HG03064 (cell line): ENCODE measurements at regions not wholly inside any gene's neighbourhood (a gene's known extent, or its start where the extent isn't known, plus 50 kb on each side); places are given as distances from the start of the nearest gene placed in this dataset.
"Not testable (repeated sequence)": the region's sequence is repeated elsewhere in the genome, so short reads cannot be mapped to it uniquely, and the experiment has no call there.

Source experiments
- ATAC-seq: cut with Tn5 transposase; IDR thresholded peaks from one replicate; pipeline ENCODE4 v1.9.1; 2021; ENCODE audit warnings: low read depth; ENCODE audit not compliant: unreplicated experiment

DNA sequence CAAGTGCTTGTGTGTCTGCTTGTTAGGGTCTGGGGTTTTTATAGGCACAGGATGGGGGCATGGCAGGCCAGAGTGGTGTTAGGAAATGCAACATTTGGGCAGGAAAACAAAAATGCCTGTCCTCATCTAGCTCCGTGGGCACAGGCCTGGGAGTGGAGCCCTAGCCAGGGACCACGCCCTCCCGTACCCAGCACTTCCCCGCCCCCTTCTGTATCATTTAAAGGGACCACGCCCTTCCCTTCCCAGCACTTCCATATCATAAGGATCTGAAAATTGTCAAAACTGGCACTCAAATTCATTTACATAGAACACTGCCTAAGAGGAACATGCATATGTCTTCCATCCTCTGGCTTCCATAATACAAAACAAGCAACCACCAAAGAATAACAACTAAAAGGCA, 185.8 kb downstream of the B3GLCT start:
- no peak for ATAC-seq

DNA sequence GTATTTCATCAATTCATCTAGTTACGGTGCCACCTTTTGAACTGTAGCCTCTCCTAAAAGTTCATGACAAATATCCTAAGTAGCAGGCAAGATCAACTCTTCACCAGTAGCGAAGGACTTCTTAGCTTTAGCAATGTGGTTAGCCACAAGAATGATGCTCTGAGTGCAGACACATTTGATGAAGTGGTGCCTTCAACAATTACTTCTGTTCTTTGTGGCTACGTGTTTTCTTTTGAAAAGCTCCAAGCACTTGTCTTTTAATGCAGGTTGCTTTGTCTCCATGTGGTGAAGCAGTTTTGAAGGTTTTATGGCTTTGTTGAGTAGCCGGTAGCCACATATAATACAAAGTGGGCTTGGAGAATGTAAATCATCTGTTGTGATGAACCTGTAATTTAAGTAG, 194.7 kb downstream of the B3GLCT start:
- ATAC-seq = no peak

DNA sequence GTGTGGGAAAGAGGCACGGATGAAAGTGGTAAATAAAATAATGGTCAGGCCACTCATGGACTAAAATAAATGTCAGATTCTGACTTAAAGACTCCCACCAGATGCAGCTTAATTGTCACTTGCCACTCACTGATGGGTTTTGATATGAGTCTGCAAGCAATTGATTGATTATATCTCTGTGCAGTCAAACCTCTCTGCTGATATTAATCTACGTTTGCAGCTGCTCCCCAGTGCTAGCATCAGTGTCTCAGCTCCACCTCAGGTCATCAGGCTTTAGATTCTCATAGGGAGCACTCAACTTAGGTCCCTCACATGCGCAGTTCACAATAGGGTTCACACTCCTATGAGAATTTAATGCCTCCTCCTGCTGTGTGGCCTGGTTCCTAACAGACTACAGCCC, 195.3 kb downstream of the B3GLCT start:
- no peak for ATAC-seq

GRCh38 chr13:31399690-31400089, 199.9 kb downstream of the B3GLCT start:
- ATAC-seq = no peak

DNA sequence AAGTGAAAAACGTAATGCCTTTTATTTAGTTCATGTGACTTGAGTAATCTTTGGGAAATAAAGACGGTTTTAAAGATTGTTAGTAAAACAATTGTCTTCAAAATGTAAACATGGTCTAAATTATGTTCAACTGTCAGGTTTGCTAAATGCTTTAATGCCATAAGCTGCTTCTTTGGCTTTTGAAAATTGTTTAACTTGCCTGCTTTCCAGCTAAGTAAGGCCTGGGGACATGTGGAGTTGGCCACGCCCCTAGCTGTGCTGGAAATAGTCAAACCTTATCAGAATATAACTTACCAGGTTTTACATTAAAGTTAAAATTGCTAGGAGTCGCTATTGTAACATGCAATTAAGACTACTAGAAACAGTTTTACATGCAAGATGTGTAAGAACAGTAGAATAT, 203.9 kb downstream of the B3GLCT start:
- not testable (repeated sequence) for ATAC-seq

DNA sequence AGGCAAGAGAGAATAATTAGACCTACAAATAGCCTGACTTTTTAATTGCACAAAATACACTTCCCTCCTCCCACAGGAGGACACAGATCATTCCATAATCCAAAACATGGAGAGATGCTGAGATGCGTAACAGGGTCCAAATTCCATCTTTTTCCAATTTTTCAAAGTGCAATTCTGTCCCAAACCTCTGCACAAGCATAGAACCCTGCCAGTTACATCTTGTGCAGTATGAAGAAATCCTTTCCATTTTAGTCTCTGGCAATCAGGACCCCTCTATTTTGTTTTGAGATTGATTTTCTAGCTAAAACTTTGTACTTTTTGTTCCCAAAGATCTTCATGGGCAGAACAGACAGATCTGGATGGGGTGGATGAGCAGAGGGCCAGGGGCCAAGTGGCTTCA, 209.2 kb downstream of the B3GLCT start:
- no peak for ATAC-seq

DNA sequence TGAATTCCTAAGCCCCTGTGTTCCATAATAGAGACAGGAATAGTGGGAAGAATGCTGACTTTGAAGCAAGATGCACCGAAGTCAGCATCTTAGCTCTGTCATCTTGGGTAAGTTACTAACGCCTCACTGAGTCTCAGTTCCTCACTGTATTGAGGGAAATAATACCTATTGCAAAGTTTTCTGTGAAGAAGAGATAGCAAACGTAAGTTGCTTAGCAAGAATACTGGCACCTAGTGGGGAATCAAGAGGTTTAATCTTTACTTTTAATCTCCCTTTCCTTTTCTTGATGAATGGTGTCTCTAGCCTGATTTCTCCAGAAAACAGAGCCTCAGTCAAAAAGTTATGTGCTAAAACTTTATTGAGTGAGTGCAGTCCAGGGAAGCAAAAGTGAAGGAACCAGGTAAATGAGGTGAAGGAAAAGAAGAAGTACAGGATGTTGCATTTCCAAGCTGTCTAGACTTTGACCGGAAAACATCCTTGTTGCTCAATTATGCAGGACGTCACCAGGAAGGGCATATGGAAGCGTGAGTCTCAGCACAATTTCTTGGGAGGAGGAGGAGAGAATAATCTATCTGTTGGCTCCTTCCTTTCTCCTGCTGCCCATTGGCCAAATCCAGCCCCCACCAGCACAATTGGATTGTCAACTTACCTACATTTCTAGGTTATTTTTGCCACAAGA, 210.0 kb downstream of the B3GLCT start:
- ATAC-seq = no peak

DNA sequence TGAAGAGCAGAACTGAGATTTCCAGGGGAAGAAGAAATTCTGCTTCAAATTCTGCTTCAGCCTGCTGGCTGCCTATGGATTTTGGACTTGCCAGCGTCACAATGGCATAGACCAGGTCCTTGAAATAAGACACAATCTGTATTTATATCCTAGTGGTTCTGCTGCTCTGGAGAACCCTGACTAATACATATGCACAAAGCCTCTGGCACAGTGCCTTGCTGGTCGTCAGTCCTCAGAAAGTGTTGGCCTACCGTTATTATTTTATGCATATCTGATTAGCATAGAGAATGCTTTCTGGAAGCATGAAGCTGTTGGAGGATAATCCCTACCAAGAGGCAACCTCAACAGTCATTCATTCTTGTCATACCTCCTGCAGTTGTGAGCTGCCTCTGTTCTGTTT, 213.7 kb downstream of the B3GLCT start:
- no peak for ATAC-seq

GRCh38 chr13:31416066-31416465, 216.3 kb downstream of the B3GLCT start:
- no peak for ATAC-seq

DNA sequence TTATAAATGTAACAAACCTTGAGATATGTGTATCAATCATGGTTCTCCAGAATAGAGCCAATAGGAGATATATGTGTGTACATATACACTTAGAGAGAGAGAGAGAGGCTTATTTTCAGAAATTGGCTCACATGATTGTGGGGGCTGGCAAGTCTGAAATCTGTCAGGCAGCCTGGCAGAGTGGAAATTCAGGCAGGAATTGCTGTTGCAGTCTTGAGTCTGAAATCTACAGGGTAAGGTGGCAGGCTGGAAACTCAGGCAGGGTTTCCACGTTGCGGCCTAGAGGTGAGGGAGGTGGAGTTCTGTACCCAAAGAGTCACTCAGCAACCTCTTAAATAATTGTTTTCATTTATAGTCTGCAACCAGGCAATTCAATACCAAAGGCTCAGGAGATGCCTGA, 218.4 kb downstream of the B3GLCT start:
- no peak for ATAC-seq

DNA sequence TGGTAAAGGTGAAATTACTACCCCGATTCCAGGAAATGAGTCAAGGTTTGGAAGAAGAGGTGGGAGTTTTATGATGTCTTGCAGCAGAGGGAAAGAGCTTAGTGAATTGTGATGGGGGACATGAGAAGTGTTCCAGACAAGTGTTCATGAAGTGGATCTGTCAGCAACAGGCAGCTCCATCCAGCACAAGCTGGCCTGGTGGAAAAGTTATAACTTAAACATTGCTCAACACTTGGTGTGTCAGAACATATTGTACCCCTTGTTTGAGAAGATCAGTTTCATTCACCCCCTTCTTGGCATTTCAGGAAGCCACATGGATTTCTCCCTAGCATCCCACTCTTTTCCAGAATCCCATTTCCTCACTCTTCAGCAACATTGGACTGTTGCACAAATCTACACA, 222.0 kb downstream of the B3GLCT start:
- no peak for ATAC-seq

DNA sequence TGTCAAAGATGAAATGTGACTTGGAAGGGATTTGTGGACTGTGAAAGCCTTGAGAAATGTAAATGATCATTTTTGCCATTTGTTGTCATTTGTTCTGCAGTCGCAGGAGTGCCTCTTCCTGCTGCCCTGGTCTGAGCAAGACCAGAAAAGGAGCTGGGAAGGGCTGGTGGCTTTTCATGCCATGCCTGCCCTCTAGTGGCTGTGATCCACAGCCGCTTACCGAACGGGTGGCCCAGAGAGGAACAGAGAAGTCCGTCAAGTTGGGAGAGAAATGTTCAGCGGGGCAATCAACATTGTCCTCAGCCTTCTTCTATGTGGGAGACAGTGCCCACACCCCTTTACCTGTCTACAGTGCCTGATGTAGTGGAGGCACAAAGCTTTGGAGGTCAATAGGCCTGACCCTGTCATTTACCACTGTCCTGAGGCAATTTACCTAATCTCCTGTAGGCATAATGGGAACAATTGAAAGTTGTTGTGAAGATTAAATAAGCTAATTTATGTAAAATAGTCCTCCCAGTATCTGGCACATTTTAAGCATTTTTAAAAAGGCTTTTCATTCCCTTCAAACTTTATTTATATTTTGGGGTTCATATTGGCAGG, 224.5 kb downstream of the B3GLCT start:
- peak; percentile 91 for ATAC-seq

DNA sequence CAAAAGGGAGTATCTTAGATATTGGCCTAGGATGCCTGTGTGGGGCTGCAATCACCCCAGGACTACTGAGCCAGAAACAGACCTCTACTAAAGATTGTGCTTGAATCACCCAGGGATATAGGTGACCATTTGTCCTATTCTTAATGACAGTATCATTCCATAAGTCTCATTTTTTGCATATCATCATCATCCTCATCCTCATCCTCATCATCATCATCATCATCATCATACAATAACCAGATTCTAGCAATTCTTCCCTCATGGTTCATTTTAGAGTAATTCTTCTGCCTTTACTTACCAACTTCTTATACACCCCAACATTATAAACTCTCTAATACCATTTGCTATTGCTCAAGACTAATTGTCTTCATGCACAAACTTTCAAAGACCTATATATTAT, 226.6 kb downstream of the B3GLCT start:
- no peak for ATAC-seq

DNA sequence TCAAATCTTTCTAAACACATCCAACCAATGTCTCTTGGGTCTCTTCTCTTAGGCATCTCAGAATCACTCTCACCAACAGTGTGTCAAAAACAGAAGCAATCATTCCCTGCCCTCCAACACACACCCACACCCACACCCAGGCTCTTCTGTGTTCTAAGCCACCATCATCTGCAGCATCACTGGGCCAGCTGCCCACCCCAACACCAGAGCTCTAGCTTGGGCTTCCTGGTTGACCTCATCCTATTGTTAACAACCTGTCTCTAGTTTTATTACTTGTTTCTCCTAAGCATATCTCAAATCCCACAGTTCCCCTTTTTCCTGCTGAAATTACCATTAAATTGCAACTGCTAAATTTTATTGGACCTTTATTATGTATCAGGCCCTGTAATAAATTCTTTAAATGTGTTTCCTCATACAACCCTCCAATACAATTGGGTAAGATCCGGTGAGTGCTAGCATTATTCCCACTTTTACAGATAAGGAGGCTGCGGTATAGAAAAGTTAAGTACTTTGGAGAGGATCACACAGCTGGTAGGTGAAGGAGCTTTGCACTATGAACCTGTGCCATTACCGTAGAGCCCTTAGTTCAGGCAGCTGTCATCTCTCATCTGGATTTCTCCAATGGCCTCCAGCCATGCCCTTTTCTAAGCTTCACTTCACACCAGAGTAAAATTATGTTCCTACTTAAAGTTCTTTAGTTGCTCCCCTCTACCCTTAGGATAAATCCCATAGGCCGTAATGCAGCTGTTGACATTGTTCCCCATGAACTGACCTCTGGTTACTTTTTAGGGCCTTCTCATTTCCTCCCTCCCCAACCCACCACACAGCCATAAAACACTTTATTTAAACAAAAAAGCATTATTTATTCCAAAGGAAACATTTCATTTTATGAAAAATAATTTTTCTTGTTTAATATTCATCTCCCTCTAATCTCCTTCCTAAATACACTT, 227.7 kb downstream of the B3GLCT start:
- ATAC-seq = no peak

- ATAC-seq = no peak
These were observed 232.0 kb downstream of the B3GLCT start for GRCh38 chr13:31431722-31432137.

DNA sequence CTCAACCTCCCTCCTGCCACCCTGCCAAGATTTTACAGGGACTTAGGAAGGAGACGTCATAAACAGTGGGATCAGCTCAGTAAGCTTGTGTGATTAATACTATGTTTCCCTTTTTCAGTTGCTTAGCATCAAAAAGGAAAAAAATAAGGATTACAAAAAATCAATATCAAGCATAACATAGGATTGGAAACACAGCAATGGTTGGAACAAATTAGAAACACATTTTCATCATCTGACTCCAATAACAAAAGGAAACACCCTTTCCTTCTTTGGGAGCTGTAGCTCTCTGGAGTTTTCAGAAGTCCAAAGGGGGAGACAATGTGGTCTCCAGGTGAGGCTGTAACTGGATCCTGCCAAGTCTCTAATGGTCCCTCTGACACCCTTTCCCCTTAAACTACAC, 233.4 kb downstream of the B3GLCT start:
- ATAC-seq = no peak

DNA sequence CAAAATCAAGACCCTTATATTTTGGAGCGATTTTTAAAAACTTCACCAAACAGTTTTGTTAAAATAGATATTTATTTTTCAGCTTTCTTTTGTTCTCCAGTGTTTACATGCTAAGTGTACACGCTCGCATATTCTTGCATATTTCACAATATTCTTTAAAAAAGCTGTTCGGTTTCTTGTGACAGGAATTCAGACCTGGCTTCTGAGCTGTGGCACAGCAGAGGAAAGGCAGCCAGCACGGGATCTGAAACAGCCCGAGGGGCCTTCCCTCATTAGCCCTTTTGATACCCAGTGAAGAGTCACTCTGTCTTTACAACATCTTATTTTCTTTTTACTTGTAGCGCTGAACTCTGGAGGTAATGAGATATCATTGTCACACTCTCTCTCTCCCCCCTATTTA, 234.0 kb downstream of the B3GLCT start:
- no peak for ATAC-seq

- ATAC-seq = no peak
These were observed 234.8 kb downstream of the B3GLCT start for GRCh38 chr13:31434613-31435012.

DNA sequence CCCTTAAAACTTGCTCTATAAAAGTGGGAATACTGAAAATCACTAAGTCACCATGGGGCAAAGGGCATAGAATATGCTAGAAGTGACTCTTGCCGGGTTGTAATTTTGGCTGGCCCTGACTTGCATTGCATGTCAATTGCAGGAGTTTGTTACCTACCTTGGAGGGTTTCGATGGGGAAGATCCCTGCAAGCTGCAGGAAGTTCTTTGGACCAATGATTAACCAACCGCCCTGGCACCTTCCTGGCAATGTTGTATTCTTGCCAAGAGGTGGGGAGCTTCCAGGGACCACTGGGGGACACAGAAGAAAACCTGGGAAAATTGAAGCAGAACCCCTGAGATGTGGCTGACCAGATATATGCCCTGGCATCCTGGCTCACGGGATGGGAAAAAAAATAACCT, 235.8 kb downstream of the B3GLCT start:
- no peak for ATAC-seq

- no peak for ATAC-seq
These were observed 236.7 kb downstream of the B3GLCT start for GRCh38 chr13:31436478-31436877.

- no peak for ATAC-seq
These were observed 238.2 kb downstream of the B3GLCT start for GRCh38 chr13:31437975-31438374.

DNA sequence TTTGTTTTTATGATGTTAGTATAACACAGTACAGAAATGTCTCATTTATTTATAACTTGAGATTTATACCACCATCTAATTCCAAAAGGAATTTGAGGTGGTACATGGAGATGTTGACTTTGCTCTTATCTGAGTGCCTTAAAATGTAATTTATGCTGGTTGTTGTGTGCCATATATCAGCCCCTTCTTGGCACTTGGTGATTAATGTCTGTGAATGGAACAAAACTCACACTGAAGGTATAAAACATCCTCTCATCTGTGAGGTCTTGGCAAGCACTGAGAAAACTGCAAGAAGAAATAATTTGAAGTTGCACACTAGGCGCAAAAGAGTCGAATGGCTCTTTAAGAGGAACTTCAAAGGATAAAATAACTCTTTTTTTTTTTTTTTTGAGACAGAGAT, 240.4 kb downstream of the B3GLCT start:
- no peak for ATAC-seq
